NCI-H128 (cell line): ENCODE measurements at regions not wholly inside any gene's neighbourhood (a gene's known extent, or its start where the extent isn't known, plus 50 kb on each side); places are given as distances from the start of the nearest gene placed in this dataset.
"Not testable (repeated sequence)": the region's sequence is repeated elsewhere in the genome, so short reads cannot be mapped to it uniquely, and the experiment has no call there.

Experiments
- DNase-seq: peaks from one replicate; lab custom pipeline; 2025; ENCODE audit not compliant: unreplicated experiment; lab: John Stamatoyannopoulos, UW

DNA sequence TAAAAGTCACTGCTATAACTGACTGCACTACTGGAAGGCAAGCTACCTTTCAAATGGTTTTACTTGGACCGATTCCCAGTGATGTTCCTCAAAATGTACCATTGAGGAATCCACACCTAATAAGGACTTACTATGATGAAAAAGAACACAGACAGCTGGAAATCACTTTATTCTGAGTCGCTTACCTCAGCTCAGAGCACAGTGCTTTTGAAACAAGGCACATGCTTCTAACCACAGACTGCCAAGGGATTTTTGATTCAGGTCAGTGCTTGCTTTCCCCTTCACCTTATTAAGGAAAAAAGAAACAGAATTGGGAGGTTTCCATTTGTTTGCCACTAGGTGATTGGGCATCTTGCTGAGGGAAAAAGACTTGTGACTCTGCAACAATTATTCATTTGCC is 707.5 kb upstream of the FSHR start:
- DNase-seq = no peak

DNA sequence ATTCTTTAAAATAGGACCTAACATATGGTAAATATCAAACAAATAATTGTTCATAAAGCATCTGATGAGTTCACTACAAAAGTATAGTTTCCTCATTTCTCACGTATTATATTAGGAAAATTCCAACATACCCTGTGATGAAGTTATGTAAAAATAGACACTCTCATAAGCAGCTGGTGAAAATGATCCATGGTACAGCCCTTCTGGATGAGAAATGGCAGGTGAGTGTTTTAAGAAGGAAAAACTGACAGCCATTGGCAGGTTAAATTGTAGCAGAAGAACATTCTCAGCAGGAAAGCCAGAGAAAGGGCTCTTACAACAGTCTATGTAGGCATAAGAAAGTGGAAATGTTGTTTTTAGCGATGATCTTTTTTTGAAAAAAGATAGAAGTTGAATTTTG is 706.5 kb upstream of the FSHR start:
- no peak for DNase-seq

DNA sequence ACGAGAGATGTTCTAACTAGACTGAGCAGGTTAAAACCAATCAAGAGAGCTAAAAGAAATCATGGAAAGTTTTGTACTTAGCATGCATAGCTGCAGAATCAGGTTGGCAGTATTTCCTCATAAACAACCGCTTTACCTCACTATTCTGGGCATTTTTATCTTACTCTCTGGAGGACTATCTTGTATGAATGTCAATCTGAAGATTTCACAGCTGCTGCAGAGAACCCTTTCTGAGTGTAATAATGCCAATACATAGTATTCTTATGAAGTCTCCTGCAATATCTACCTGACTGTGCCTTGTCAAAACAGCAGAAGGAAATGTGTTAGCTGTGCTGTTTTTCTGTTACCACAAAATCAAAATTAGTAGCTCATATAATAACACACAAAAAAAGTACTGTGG is 705.9 kb upstream of the FSHR start:
- DNase-seq = no peak

DNA sequence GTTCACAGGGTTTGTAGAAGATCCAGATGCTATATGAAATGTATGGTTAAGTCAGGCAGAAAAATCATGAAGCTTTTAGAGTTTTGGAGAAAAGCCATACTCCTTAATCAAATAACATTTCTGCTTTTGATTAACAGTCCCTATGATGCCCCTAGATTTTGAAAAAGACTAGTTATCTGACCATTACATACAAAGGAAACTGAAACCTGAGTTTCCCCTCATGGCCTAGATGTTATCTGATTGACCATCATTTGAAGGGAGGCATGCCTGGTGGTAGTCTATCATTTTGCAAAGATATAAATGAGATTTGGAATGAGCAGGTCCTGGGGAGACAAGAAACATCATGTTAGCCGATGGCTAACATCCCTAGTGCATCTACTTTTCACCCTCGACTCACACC is 704.3 kb upstream of the FSHR start:
- no peak for DNase-seq

DNA sequence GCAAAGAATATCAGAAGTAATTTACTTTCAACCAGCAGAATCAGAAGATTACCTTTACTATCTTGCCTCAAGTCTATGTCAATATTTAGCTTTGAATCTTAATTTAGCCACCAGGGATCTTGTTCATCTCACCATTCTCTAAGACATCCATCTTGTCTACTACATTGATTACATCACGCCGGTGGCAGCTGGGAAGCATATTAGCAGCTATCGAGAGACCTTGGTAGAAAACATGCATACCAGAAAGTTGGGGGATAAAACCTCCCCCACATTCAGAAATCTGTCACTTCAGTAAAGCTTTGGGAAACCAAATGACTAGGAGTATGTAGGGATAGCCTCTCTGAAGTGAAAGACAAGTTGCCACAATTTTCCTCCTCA is 703.8 kb upstream of the FSHR start:
- DNase-seq = no peak

DNA sequence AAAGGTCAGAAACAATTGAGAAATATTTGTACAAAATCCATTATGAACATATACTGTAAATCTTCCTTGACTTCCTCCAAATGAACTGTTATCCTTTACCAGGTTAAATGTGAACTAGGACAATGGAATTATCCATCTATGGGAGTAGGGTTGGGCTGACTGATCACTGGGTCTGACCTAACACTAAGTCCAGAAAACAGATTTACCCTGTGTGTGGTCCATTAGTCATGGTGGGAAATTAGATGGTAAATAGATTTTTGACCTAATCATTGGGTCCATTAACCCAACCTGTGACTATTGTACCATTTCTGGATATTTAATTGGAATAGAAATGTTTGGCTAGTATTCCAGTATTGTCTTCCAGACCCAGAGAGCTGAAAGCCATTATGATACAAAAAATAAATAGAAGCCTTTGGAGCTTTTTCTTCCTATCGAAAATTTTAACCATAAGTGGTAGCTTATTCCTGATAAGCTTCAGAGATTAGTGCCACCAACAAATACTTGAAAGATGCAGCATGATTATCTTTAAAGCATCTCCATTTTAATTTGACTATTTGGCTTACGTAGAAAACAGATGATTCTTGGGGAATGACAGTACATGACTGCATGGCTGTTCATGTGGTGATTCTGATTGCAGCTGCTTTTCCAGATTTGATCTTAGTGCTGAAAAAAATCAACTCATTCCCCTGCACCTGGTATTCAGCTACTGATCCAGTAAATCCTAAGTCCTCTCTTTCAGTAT is 703.2 kb upstream of the FSHR start:
- DNase-seq = no peak

DNA sequence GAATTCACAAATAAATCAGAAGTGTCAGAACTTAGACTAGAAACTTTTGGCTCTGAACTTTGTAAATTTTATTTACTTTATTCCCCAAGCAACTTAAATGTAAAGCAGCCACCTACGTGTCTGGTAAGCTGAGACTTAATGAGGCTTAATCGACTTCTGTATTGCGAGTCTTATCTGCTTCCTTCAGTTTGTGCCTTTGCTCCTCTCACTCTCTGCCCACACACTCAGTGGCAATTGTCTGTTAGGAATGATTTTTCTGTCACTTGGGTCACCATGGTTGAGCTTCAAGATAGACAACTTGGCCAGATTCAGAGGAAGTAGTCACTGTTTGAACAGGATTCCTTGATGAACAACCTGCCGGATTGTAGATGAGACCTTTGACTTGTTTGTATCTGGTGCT is 691.4 kb upstream of the FSHR start:
- no peak for DNase-seq

DNA sequence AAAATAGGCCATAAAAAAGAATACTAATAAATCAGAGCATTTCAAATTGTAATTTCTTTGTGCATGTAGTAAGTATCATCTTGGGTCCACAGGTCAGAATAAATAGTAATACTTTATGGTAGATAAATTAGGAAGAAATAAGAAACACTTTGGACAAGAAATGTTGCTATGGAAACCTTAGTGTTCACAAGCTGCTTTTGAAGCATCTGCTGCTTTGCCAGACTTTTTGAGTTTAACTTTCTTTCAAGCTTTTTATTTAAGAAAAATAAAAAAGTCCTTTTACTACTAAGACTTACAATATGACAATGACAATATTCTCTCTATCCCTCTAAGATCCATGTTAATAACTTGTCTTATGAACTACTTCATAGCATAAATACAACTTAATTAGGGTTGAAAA is 690.7 kb upstream of the FSHR start:
- no peak for DNase-seq

DNA sequence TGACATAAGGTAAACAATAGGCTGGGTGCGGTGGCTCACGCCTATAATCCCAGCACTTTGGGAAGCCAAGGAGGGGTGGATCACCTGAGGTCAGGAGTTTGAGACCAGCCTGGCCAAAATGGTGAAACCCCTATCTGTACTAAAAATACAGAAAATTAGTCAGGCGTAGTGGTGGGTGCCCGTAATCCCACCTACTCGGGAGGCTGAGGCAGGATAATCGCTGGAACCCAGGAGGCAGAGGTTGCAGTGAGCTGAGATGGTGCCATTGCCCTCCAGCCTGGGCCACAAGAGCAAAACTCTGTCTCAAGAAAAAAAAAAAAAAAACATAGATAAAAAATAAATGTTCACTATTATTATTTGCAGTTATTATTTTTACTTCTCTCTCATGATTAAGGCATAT is 689.8 kb upstream of the FSHR start:
- not testable (repeated sequence) for DNase-seq

DNA sequence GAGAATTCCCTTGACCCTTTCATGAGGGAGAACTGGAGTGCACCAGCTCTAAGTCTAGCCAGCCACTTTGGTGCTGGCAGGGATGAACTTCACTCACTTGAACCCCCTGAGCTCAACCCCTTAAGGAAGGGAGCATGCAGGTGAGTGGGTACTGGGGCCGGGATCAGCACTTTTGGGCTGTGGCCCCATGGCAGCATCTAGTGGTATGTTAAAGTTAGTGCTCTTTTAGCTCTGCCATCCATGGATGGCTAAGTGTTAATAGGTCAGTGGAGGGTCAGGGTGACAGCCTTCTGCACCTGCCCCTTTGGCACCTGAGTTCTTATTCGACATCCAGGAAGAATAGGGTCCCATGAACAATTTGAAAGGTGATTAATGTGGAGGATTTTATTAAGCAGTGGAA is 689.0 kb upstream of the FSHR start:
- no peak for DNase-seq

DNA sequence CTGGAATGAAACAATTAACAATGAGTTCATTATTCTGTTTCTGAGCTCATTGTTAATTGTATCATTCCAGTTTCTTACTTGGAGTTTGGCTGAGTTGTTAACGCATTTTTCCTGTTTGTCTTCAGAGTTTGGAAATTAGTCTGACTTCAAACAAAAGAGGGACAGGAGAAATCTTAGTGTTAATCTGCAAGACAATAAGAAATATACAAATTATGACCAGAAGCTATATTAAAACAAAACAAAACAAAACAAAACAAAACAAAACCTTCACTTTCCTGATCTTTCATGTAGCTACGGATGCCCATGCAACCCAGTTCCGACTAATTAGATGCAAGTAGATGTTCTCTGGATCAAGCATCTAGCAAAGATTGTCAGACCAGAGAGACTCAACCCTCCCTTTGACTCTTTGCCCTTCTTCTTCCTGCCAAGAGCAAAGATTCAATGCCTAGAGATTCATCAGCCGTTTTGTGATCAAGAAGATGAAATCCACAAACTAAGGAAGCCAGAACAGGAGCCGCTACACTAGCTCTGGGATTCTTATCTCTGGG is 686.2 kb upstream of the FSHR start:
- DNase-seq = no peak

DNA sequence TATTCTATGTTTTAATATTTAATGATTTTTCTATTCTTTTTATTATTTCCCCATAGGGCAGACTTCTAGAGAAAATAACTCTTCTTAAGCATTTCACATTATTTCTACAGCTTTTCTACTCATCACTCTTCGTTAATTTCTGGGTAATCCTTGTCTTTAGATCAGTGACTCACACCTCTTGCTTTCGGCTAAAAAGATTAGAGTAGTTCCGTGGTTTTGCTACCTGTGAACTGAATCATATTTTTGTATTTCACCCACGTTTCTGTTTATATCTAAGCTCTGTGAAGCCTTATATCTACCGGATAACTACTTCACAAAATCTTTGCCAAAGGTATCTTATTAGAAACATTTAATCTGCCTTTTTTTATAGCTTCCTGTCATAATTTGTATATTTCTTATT is 685.5 kb upstream of the FSHR start:
- DNase-seq = no peak

DNA sequence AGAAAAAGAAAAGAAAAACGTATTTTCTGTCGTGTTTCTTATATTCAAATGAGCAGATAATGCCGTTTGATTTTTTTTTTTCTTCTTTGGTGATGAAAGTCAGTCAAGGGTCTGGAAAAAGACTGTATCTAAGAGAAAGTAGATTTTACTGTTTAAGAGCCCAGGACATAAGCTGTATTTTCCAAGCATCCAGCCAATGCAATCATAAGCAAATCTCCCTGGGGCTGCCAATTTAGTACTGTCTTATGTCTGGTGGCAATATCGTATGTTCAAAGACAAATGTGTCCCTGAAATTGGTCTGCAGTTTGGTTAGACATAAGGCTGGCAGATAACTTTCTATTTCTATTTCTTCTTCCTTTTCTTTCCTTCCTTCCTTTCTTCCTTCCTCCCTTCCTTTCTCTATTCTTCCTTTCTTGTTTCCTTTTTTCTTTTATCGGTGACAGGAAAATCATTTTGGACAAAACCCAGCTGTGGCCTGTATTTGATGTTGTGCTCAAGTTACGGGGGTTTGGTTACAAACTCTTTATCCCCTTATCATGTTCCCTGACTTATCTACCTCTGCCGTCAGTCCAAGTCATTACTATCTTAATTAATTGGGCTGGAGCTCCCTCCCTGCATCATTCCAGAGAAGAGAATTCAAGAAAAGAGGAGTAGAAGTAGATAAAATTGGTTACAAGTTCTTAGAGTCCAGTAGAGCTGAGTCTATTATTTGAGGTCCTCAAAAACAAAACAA is 683.4 kb upstream of the FSHR start:
- DNase-seq = no peak

DNA sequence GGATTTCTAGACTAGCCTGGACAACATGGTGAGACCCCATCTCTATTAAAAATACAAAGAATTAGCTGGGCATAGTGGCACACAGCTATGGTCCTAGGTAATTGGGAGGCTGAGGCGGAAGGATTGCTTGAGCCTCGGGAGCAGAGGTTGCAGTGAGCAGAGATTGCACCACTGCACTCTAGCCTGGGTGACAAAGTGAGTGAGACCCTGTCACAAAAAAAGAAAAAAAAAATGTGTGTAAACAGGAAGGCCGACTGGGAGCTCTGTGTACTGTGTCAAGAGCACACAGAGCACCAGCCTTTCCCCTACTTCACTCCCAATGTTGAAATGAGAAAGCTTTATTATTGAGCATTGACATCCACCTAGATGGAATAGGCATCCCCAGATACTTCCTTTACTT is 681.7 kb upstream of the FSHR start:
- no peak for DNase-seq

DNA sequence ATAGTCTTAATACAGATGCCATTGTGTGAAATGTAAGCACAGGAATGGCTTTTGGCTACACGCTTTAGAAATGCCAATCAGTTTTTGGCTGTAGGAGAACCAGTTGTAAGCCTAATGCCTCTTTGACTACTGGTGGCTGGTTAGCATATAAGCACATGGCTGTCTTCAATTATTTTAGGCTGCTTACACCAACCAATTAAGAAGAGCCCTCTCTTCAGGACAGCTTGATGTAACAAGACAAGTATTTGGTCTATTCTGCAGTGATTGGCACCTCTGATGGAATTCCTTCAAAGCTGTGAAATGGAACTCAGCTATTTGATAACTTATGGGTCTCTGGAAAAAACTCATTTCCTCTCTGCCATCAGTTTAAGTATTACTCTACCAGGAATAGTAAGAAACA is 680.1 kb upstream of the FSHR start:
- DNase-seq = no peak

DNA sequence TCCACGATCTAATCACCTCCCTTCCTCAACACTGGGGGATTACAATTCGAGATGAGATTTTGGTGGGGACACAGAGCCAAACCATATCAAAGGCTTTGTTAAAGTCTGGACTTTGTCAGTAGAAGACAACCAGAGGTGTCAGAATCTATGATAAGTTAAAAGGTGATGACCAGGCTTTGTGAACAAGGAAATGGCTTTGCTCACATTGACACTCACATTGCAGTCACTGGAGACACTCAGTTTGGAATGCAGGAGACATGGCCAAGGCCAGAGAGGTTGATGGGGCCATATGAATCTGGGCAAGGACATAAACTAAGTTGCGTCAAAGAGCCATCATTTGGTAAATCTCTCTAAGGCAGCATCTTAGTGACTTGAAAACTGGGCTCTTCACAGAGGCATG is 678.2 kb upstream of the FSHR start:
- no peak for DNase-seq

DNA sequence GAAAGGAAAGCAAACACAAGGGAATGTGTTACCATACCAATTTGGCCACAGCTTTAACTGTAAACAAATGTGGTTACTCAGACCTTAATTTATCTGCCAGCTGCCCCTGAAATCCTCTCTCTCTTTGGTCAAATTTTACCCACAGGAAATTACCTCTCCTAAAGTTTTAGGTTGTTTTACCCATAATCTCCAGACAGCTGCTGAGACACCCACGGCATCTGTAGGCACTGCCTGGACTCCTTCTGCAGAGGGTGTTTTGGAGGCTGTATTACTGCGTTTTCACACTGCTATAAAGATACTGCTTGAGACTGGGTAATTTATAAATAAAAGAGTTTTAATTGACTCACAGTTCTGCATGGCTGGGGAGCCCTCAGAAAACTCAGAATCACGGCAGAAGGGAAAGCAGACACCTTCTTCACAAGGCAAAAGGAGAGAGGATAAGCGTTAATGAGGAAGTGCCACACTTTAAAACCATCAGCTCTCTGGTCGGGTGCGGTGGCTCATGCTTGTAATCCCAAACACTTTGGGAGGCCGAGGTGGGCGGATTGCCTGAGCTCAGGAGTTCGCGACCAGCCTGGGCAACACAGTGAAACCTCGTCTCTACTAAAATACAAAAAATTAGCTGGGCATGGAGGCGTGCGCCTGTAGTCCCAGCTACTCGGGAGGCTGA is 677.5 kb upstream of the FSHR start:
- DNase-seq = no peak

DNA sequence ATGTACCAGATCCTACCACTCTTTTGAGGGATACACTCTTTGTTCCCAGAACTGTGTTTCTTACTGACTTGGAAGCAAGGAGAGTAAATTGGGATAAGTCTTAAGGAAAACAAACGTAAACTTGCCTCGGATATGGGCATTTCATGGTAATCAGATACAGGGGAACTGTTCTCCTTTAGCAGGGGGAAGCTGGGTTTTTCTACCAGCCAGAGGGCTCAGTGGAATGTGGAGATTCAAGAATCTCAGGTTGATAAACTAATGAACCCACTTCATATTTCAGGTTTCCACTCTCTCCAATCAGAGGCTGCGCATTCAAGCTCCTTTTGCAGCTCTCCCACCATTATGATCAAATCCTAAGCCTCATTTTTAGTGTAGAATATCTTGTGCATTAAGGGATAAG is 676.5 kb upstream of the FSHR start:
- no peak for DNase-seq

DNA sequence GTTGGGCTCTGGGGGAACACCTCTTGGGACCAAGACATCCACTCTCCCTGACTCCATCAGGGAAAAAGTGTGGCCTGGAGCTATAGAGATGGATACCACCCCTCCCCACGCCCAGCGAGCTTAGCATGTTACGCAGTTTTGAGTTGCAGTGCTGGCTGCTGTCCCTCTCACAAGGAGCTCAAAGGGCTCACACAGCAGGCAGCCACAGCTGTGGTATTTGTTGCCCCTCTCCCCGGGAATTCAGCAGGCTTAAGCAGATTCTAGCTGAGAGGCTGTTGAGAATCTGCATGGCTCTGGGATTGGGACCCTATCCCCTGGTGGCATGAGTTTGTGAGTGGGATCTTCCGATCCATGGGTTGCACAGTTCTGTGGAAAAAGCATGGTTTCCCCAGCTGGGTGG is 673.1 kb upstream of the FSHR start:
- no peak for DNase-seq

DNA sequence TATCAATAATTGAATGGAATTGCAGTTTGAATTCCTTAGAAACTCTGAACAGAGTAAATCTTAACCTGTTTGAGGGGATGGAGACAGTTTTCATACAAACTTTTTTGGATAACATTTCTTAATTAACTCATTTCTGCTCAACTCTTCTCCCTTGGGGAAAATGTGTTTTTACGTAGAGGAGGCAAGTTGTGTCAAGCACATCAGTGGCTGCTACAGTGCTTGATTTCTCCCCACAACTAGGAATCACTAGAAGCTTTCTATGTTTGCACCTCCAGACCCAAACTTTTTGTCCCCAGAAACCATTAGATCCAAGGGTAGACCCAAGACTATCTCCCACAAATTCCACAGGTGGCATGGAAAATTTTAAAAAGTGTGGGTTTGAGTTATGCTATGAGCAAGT is 658.9 kb upstream of the FSHR start:
- DNase-seq = no peak

DNA sequence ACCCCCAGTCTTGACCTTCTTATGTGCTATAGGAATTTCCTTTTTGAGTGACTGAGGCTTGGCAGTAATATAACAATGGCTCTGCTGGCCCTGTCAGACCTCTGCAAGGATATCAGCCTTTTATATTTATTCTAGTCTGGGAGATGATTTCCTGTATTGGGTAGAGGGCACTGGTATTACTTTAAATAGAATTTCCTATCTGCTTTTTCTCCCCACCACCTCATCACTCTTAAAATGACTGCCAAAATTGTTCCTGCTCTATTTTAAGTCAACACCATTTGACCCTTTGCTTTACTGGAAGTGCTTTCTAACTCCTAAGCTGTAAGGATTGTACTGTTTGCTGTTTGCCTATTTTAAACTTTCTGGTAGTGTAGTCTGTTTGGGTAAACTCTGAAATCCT is 658.4 kb upstream of the FSHR start:
- no peak for DNase-seq

DNA sequence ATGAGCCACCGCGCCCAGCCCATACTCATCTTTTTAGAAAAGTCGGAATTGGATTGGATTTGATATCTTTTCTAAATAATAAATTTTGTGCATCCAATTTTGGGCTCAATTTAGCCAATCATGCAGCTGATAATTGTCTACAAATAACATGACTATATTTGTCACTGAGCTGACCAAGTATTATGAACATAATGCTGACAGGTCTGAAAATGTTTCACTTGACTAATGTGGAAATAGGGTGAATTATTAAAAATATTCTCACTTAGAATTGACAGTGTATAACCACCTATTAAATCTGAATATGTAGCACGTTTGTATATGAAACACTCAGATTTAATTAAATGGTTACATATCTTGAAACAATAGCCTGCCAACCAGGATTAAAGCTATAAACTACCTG is 657.2 kb upstream of the FSHR start:
- DNase-seq = no peak
